ENCODE measurements at regions not wholly inside any gene's neighbourhood (a gene's known extent, or its start where the extent isn't known, plus 50 kb on each side); places are given as distances from the start of the nearest gene placed in this dataset.

DNA sequence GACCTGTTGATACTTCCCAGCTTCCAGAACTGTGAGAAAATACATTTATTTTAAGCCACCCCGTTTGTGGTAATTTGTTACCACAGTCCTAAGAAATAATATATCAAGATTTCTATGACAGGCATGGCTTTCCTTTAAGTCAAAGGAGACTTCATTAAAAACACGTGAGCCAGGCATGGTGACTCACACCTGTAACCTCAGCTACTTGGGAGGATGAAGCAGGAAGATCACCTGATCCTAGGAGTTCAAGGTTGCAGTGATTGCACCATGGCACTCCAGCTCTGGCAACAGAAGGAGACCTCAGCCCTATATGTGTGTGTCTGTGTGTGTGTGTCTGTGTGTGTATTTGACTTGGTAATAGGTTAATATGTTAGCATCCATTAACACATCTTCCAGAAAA is 69.8 kb upstream of the SCN7A start:
- no peaks in the 10 kb centered on the region for H3K4me1 ChIP-seq (replicated peaks in 1 of 2; ENCODE audit: control insufficient read depth in 2 of 2, insufficient read depth in 2 of 2, low read length in 2 of 2)
- CTCF ChIA-PET (ENCODE audit: low intra/inter-chr PET ratio): interaction anchor here (0.6 kb wide), 1 partner anchor 337 kb away, joined by 3 read pairs; no protein-coding TSS in a partner anchor
- no peaks in the 10 kb centered on the region for H3K79me2 ChIP-seq (ENCODE audit: control insufficient read depth, insufficient read depth, low read length)
- in situ Hi-C loops (cut with MboI): no loop called here
- H3K9me3 ChIP-seq (replicated peaks; ENCODE audit: control insufficient read depth, insufficient read depth, low read depth, low read length): no peaks in the 10 kb centered on the region
- H4K20me1 ChIP-seq (replicated peaks; ENCODE audit: control insufficient read depth, insufficient read depth, low read length): no peaks in the 10 kb centered on the region
- H3K4me3 ChIP-seq: no peak overlapping the region
- H3K9ac ChIP-seq (ENCODE audit: insufficient read depth in 1 of 2, low read depth in 2 of 2, low read length in 2 of 2): no peak overlapping the region
- intact Hi-C loops (cut with micrococcal nuclease): no loop called here
- no peaks in the 10 kb centered on the region for H3K9me1 ChIP-seq (ENCODE audit: control insufficient read depth, insufficient read depth, low read length)
- BruUV-seq (replicated peaks): no TSS peak
- ATAC-seq (no peak), FAIRE-seq (no peak), DNase-seq (ENCODE audit: extremely low read depth in 1 of 4, low spot score in 3 of 4) (no peak)
- no peak overlapping the region for H2AFZ ChIP-seq (ENCODE audit: low read depth, low read length)
- WGBS (ENCODE audit: insufficient coverage, low coverage, missing lambda C conversion rate): 0% methylated on average over 2 of the region's 2 CpGs
- H3K27ac ChIP-seq (ENCODE audit: extremely low read depth, low read depth, low read length): no peak overlapping the region
- no peak for TF ChIP-seq ZNF3 (CRISPR knock-in tag; IDR thresholded peaks at IDR 0.05)
- no peak for TF ChIP-seq PCBP2 (IDR thresholded peaks at IDR 0.05; ENCODE audit: low read depth, low read length, poor library complexity, severe bottlenecking)
- no peak for TF ChIP-seq FOXK2 (conservative IDR thresholded peaks at IDR 0.05 in 1 of 2, IDR thresholded peaks at IDR 0.05 in 1 of 2; ENCODE audit: low read depth in 2 of 2)
- TF ChIP-seq SETDB1 (IDR thresholded peaks at IDR 0.05; ENCODE audit: low read length): no peak
- no peak for TF ChIP-seq SIN3B (IDR thresholded peaks at IDR 0.05; ENCODE audit: low read depth)
- no peak for TF ChIP-seq ZNF184 (CRISPR knock-in tag; IDR thresholded peaks at IDR 0.05)
- TF ChIP-seq NFIX (CRISPR knock-in tag; IDR thresholded peaks at IDR 0.05; ENCODE audit: low read depth): no peak
- TF ChIP-seq RBM14 (IDR thresholded peaks at IDR 0.05; ENCODE audit: borderline replicate concordance, insufficient read depth, low read depth, low read length): no peak
- TF ChIP-seq ZNF253 (CRISPR knock-in tag; conservative IDR thresholded peaks at IDR 0.05): no peak
- H3K4me2 ChIP-seq (ENCODE audit: insufficient read depth, low read length): no peak overlapping the region
- H3K36me3 ChIP-seq (ENCODE audit: control insufficient read depth, insufficient read depth, low read length): no peaks in the 10 kb centered on the region
- POLR2A ChIA-PET: no interaction called here
- H3K27me3 ChIP-seq (ENCODE audit: control insufficient read depth in 2 of 2, insufficient read depth in 2 of 2, low read length in 2 of 2): no peaks in the 10 kb centered on the region

Measured in K562 (cell line).